ENCODE measurements at regions not wholly inside any gene's neighbourhood (a gene's known extent, or its start where the extent isn't known, plus 50 kb on each side); places are given as distances from the start of the nearest gene placed in this dataset.
"Not testable (repeated sequence)": the region's sequence is repeated elsewhere in the genome, so short reads cannot be mapped to it uniquely, and the experiment has no call there.

- no peak overlapping the region for H3K4me2 ChIP-seq (ENCODE audit: low read length)
- no peak for DNase-seq
- H3K4me3 ChIP-seq (ENCODE audit: low read length) = no peak overlapping the region
- H3K79me2 ChIP-seq (ENCODE audit: low read length) = no peaks in the 10 kb centered on the region
- ATAC-seq = no peak
- no peaks in the 10 kb centered on the region for H3K27me3 ChIP-seq (ENCODE audit: low read length)
- H3K9me3 ChIP-seq (ENCODE audit: low read length) = no peaks in the 10 kb centered on the region
- POLR2A ChIA-PET (ENCODE audit: unreplicated experiment) = no interaction called here
- no peak overlapping the region for H3K9ac ChIP-seq (ENCODE audit: low read length)
- no peak overlapping the region for H2AFZ ChIP-seq (ENCODE audit: low read length)
- no peaks in the 10 kb centered on the region for H4K20me1 ChIP-seq (ENCODE audit: low read length)
- intact Hi-C loops (cut with micrococcal nuclease) = no loop called here
- H3K27ac ChIP-seq (ENCODE audit: low read length) = no peak overlapping the region
- no TSS peak for BruUV-seq (replicated peaks)
- CTCF ChIA-PET = no interaction called here
- no peaks in the 10 kb centered on the region for H3K36me3 ChIP-seq (ENCODE audit: low read depth, low read length)
- H3K4me1 ChIP-seq (ENCODE audit: insufficient read depth, low read length) = no peaks in the 10 kb centered on the region
- no peaks in the 10 kb centered on the region for H3K9me2 ChIP-seq (replicated peaks; ENCODE audit: low read length)
- no peaks in the 10 kb centered on the region for H3F3A ChIP-seq (ENCODE audit: low read length, unreplicated experiment)
- no peak for TF ChIP-seq EZH2phosphoT487 (IDR thresholded peaks at IDR 0.05; ENCODE audit: borderline replicate concordance, low read length)
- no peak for TF ChIP-seq EZH2 (IDR thresholded peaks at IDR 0.05; ENCODE audit: low read length, unreplicated experiment)
- TF ChIP-seq, protein P1, sequence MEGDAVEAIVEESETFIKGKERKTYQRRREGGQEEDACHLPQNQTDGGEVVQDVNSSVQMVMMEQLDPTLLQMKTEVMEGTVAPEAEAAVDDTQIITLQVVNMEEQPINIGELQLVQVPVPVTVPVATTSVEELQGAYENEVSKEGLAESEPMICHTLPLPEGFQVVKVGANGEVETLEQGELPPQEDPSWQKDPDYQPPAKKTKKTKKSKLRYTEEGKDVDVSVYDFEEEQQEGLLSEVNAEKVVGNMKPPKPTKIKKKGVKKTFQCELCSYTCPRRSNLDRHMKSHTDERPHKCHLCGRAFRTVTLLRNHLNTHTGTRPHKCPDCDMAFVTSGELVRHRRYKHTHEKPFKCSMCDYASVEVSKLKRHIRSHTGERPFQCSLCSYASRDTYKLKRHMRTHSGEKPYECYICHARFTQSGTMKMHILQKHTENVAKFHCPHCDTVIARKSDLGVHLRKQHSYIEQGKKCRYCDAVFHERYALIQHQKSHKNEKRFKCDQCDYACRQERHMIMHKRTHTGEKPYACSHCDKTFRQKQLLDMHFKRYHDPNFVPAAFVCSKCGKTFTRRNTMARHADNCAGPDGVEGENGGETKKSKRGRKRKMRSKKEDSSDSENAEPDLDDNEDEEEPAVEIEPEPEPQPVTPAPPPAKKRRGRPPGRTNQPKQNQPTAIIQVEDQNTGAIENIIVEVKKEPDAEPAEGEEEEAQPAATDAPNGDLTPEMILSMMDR (conservative IDR thresholded peaks at IDR 0.05; ENCODE audit: low read depth, low read length) = no peak
These were observed 432.2 kb downstream of the SMARCA1 start for GRCh38 chrX:129091097-129091496.

DNA sequence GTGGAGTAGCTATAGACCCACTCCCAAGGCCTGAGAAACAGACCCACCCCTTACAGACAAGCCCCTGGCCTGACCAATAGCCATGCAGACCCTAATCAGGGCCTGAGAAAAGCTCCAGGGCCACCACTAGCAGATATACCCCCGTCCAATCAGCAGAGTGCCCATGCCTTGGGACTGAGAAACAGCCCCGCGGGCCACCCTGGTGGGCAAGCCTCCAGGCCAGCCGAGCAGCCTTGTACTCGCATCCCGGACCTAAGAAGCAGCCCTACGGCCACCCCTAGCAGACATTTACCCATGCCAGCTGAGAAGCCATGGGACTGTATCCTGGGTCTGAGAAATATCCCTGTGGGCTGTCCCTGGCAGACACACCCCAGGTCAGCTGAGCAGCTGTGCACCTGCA, 436.5 kb downstream of the SMARCA1 start:
- H3K36me3 ChIP-seq (ENCODE audit: low read depth, low read length) = no peaks in the 10 kb centered on the region
- no peak overlapping the region for H3K4me2 ChIP-seq (ENCODE audit: low read length)
- H2AFZ ChIP-seq (ENCODE audit: low read length) = no peak overlapping the region
- no peaks in the 10 kb centered on the region for H3K27me3 ChIP-seq (ENCODE audit: low read length)
- no peaks in the 10 kb centered on the region for H4K20me1 ChIP-seq (ENCODE audit: low read length)
- H3K9me3 ChIP-seq (ENCODE audit: low read length) = no peaks in the 10 kb centered on the region
- intact Hi-C loops (cut with micrococcal nuclease) = no loop called here
- no peak overlapping the region for H3K4me3 ChIP-seq (ENCODE audit: low read length)
- H3K9ac ChIP-seq (ENCODE audit: low read length) = no peak overlapping the region
- POLR2A ChIA-PET (ENCODE audit: unreplicated experiment) = no interaction called here
- H3K4me1 ChIP-seq (ENCODE audit: insufficient read depth, low read length) = no peaks in the 10 kb centered on the region
- BruUV-seq (replicated peaks) = no TSS peak
- CTCF ChIA-PET = no interaction called here
- TF ChIP-seq, protein P1 (conservative IDR thresholded peaks at IDR 0.05; ENCODE audit: low read depth, low read length) = no peak
- TF ChIP-seq EZH2 (IDR thresholded peaks at IDR 0.05; ENCODE audit: low read length, unreplicated experiment) (no peak), EZH2phosphoT487 (IDR thresholded peaks at IDR 0.05; ENCODE audit: borderline replicate concordance, low read length) (no peak)
- no peaks in the 10 kb centered on the region for H3K79me2 ChIP-seq (ENCODE audit: low read length)
- ATAC-seq (no peak), DNase-seq (no peak)
- no peak overlapping the region for H3K27ac ChIP-seq (ENCODE audit: low read length)
- H3K9me2 ChIP-seq (replicated peaks; ENCODE audit: low read length) = no peaks in the 10 kb centered on the region
- no peaks in the 10 kb centered on the region for H3F3A ChIP-seq (ENCODE audit: low read length, unreplicated experiment)

- H3K4me2 ChIP-seq (ENCODE audit: low read length); intact Hi-C loops (cut with micrococcal nuclease); H3K9ac ChIP-seq (ENCODE audit: low read length); H2AFZ ChIP-seq (ENCODE audit: low read length); H3K4me1 ChIP-seq (ENCODE audit: insufficient read depth, low read length); H3K4me3 ChIP-seq (ENCODE audit: low read length); ATAC-seq; H3F3A ChIP-seq (ENCODE audit: low read length, unreplicated experiment); H3K27me3 ChIP-seq (ENCODE audit: low read length); H4K20me1 ChIP-seq (ENCODE audit: low read length); DNase-seq; H3K27ac ChIP-seq (ENCODE audit: low read length); H3K79me2 ChIP-seq (ENCODE audit: low read length); POLR2A ChIA-PET (ENCODE audit: unreplicated experiment); H3K9me2 ChIP-seq (replicated peaks; ENCODE audit: low read length); H3K9me3 ChIP-seq (ENCODE audit: low read length); H3K36me3 ChIP-seq (ENCODE audit: low read depth, low read length); CTCF ChIA-PET; BruUV-seq (replicated peaks): not testable (repeated sequence)
These were observed 439.0 kb downstream of the SMARCA1 start for GRCh38 chrX:129084291-129084690.
